GM19372 (cell line): ENCODE measurements at regions not wholly inside any gene's neighbourhood (a gene's known extent, or its start where the extent isn't known, plus 50 kb on each side); places are given as distances from the start of the nearest gene placed in this dataset.
"Not testable (repeated sequence)": the region's sequence is repeated elsewhere in the genome, so short reads cannot be mapped to it uniquely, and the experiment has no call there.

Source experiments
- ATAC-seq: cut with Tn5 transposase; IDR thresholded peaks from one replicate; pipeline ENCODE4 v1.9.1; 2021; ENCODE audit warnings: mild to moderate bottlenecking, low read depth, moderate library complexity; ENCODE audit not compliant: unreplicated experiment

DNA sequence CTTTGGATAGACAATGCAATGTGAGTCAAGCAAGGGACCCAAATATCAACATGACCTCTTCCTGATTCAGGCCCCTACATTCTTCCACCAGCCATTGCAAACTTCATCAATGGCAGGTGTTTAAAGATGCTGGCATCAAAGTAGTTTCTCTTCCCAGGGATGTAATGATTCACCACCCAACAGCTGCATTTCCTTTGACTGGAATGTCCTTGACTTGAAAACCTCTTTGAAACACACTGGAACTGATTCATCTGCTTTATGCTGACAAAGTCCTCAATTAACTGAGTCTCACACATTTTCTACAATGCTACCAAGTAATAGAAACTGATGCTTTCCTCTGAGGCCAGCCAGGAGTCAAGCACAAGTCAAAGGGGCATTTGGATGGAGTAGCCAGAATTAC lies 385.5 kb downstream of the GBE1 start:
- ATAC-seq, result no peak

DNA sequence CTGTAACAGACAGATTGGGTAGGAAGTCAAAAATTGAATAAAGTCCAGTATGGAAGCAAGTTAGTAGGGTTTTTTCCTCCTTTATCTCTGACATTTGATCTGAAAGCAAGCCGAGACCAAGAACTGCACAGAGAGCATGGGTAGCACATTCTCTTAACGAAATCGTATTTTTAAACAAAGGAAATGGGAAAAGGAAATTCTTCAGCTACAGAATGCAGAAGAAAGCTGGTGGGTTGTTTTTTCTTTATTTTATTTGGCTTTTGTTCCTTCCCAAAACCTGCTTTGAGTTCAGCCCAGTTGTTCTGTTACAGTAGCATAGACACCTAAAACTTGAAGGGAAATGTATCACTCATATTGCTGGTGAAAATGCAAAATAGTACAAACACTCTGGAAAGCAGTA lies 397.0 kb downstream of the GBE1 start:
- ATAC-seq, result no peak

DNA sequence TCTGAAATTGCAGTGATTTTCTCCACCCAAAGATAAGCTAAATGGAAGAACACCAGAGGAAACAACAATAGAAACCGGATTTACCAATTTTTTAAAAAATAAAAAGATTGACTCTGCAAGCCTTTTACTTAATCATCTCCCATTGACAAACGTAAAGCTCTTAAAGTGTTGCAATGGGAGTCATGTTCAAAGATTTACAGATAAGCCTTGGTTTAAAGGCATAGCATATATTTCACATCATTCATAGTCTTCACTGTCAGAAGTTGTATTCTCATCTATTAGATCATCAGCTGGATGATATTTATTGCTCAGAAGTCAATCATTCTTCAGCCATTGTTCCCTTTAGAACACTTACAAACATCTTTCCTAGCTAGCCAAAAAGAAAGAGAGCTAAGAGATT lies 397.6 kb downstream of the GBE1 start:
- no peak for ATAC-seq

DNA sequence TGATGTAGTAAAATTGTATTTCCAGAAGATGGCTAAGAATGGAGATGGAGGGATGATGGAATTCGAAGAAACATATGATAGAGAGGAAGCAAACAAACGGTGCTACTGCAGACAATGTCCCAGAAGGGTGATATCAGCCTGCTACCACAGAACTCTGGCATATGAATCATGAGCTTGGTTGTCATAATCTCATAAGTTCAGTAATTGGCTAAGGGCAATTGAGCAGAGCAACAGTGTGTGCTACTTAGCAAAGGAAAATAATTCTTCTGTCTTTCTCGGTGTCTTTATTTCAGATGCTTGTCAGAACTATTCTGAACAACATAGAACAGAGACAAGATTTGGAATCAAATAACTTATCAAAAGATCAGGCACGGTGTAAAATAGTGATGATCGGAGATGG lies 407.3 kb downstream of the GBE1 start:
- no peak for ATAC-seq

DNA sequence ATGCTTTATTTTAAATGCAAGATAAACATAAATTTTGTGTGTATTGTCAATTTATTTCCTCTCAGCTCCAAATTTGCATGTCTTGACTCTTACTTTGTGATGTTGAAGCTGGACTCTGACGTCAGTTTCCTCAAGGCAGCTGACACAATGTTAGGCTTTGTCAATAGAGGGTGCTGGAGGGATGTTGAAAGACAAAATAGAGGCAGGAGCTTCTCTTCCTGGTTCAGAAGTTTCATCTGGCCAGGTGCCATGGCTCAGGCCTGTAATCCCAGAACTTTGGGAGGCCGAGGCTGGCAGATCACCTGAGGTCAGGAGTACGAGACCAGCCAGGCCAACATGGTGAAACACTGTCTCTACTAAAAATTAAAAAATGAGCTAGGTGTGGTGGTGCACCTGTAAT lies 408.6 kb downstream of the GBE1 start:
- ATAC-seq, result no peak

DNA sequence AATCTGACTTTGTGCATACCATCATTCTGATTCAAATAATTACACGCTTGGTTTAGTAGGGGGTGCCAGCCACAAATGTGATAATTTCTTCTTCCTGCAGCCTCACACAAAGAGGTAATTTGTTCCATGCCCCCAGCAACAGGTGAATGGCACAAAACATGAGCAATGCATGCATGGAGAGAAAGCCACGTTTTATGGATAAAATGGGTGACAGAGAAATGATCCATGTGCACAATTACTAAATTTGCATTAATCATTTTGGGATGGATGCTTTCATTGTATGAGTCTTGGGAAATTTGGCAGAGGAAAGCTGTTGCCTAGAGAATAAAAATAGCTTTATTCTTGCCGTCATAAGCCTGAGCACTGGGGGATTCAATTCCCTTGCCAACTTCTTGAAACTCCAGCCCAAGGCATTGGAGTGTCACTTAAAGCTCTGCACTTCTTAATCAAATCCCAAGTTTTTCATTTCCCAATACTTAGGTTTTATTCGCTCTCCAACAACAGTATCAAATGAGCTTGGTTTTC lies 411.6 kb downstream of the GBE1 start:
- ATAC-seq, result no peak

DNA sequence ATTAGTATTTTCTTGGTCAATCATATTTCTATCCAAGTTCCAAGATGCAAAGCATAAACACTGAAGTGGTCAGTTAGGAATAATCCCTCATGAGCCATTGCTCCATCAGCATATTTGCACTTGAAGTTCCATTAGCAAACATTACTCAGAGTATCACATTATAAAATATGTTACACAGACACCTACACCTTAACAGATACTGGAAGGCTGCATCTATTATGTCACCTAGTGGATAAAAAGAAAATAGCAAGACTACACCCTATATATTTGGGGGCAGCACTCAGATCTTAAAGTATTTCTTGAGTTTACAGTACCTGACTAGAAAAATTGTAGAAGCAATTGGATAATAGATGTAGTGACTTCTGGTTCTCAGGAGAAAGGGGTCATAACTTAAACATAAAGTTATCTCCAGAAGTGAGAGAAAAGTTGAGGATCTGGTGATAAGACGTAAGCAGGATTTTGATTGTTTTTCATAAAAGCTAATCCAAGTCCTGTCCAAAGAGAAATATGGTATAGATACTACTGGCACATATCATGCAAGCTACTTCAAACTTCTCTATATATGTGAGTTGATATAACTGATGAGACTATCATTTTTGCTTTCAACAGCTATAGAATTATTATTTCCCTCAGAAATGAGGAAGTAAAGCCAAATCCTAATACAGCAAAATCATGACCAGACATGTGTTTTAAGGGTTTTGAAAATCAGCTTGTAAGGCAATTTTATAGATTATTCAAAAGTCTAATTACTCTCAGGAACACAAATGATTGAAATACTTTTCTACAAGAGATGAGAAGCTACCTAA lies 422.2 kb downstream of the GBE1 start:
- no peak for ATAC-seq

DNA sequence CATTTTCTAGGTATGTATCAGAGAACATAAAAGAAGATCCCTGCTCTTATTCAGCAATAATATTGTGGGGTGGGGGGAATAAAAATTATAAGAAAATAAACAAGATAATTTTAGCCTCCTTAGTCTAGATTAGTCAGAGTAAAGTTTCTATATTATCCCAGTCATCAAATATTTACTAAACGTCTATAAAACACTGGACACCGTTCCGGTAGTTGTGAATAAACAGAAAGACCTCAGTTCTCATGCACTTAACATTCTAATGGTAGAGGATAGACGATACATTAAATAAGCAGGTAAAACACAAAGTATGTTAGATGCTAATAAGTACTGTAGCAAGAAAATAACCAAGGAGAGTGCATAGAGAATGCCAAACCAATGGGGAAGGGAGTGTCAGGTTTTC lies 425.0 kb downstream of the GBE1 start:
- no peak for ATAC-seq

DNA sequence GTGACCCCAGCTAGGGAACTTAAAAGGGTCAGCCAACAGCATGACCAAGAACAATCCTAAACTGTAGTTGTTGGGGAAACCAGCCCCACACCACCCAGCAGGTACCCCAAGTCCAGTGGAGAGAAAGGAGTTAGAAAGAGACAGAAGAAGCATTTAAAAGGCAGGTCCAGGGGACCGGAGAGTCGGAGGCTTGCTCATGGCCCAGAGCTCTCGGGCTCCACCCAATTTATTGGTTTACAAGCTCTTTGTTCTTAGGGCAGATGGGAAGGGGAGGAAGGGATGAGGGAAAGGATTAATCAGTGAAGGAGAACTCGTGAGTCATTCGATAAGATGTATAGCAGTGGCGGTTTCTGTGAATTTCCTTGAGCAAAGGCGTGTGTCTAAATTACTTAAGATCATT lies 431.6 kb downstream of the GBE1 start:
- ATAC-seq, result not testable (repeated sequence)

DNA sequence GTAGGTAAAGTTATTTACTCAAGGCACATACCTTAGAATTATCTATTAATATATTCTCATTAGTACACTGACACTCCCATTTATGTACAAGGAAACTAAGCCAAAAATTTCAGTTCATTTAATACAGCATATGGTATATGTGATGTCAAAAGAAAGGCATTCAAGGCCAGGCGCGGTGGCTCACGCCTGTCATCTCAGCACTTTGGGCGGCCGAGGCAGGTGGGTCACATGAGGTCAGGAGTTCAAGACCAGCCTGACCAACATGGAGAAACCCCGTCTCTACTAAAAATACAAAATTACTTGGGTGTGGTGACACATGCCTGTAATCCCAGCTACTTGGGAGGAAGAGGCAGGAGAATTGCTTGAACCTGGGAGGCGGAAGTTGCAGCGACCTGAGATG lies 435.2 kb downstream of the GBE1 start:
- no peak for ATAC-seq

DNA sequence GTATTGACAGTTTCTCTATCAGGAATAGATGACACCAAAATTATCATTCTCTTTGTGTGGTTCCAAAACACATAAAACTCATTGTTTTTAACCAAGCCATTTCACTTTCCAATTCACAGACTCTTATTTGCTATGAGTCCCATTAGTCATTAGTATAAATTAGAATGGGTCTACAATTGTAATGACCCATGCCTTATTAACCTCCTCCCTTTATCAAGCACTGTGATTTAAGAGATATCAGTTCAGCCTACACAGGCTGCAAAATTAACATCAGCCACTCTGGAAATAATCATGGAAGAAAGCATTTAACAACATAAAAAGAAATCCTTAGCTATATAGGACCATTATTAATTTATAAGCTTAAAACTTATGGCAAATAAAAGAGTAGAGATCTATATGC lies 440.6 kb downstream of the GBE1 start:
- no peak for ATAC-seq

DNA sequence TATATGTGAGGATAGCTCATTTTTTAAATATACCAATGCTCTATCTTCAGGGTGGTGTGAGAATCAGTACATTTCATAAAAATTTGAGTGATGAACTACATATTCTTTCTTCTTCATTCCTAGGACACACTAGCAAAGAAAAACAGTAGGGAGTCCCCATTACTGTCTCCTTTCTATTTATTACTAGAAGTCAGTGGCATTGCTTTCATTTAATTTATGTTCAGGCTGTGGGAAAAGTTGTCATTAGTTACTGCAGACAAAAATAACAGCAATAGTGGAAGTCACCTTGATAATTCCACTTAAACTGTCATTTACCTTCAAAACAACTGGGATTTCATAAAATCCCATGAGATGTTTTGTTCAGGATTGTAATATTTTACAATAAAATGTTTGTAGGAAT lies 446.4 kb downstream of the GBE1 start:
- no peak for ATAC-seq

DNA sequence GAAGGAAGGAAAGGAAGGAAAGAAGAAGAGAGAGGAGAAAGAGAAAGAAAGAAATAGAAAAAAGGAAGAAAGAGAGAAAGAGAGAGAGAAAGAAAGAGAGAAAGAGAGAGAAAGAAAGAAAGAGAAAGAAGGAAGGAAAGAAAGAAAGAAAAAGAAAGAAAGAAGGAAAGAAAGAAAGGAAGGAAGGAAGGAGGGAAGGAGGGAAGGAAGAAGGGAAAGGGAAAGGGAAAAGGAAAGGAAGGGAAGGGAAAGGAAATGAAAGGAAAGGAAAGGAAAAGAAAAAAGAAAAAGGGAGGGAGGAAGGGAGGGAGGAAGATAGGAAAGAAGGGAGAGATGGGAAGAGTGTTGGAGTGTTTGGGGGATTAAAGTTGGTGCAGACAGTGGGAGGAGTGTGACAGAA lies 450.1 kb downstream of the GBE1 start:
- ATAC-seq, result no peak

DNA sequence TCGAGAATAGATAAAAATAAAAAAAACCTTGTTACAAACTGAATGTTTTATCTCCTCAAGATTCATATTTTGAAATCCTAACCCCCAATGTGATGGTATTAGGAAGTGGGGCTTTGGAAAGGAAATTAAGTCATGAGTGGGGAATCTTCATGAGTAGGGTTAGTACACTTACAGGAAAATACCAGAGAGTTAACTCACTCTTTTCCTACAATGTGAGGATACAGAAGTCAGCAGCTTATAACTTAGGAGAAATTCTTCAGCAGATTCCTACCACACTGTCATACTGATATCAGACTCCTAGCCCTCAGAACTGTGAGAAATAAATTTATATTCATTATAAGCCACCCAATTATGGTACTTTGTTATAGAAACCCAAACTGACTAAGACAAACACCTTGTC lies 453.1 kb downstream of the GBE1 start:
- no peak for ATAC-seq

DNA sequence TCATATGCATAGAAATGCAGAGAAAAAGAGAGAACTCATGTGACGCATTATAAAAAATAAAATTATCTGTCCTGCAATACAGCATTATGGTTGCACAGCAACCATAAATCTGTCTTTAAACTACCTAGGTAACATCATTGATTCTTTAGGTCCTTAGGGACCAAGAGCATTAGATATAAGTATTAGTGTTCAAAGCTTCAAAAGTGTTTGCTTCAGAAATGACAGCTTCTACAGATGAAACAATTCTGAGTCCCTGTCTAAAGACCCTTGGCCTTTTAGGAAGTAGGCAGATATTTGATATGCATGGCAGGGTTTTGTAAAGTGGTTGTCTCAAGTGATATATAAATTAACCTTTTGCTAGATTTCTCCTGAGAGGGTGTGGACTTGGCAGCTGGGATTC lies 454.2 kb downstream of the GBE1 start:
- no peak for ATAC-seq

DNA sequence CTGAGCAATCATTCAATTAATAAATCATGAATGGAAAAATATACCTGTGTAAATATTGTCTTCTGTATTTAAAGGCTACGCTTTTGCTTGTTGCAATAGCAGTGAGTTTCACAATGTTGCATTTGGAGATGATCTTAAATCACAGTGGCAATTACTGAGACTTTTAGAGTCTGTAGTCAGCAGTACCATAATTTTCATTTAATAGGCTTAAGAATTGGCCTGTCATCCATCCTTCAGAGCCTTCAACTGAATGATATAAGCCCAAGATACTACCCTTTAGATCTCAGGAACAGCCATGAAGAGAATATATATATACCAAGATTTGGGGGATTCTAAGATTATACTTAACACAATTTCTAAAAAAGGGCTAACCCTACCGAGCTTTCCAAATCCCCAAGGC lies 458.1 kb downstream of the GBE1 start:
- ATAC-seq, result no peak

DNA sequence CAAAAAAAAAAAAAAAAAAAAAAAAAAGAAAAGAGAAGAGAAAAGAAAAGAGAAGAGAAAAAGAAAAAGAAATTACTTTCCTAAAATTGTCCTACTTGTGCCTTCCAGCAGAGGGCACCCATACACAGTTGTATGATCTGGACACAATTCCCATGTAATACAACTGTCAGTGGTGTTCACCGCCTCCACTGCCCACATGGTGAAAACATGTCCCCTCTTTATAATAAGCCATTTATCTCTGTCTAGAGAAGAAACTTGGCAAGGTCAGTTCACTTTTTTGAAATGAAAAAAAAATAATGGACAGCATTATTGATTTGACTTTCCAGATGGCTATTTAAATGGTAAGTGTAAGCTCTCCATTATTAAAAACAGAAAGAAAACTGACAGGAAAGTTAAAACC lies 459.4 kb downstream of the GBE1 start:
- ATAC-seq, result peak; percentile 76

DNA sequence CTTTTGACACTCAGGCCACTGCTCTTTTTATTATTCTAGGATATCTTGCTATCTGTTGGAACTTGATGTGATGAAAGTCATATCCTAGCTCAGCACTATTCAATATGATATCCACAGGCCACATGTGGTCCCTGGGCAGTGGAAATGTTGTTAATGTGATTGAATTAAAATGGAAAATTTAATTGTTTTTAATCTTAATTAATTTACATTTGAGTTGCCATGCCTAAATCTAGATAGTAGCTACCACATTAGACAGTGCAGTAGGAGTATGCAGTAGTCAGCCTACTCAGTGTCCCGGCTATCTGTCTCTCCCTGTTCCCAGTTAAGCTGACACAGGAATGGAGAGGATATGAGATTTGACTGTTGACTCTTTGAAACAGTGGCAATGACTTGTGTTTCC lies 460.2 kb downstream of the GBE1 start:
- ATAC-seq, result no peak

DNA sequence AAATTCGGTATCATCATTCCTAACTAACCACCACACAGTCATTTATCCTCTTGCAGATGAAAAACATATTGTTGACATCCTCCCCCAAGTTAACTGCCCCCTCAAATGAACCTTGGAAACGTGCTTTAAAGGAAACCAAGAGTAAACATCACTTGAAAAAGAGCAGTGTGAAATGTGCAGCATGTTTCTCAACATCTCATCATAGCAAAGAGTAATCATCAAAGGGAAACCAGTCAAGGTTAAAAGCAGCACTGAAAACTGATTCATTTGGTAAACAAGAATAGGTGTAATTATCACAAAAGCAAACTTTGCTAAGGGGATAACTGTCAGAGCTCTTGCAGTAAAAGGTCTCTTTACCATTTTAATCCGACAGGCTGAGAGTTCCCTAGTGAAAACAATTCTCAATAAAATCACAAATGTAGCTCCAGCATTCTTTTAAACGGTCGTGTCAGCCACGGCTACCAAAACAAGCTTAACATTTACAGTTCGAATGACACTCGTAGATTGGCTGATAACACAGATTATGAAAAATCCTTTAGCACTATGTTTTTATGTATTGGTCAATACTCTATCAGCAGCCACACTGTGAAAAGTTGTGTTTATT lies 461.0 kb downstream of the GBE1 start:
- ATAC-seq, result no peak

DNA sequence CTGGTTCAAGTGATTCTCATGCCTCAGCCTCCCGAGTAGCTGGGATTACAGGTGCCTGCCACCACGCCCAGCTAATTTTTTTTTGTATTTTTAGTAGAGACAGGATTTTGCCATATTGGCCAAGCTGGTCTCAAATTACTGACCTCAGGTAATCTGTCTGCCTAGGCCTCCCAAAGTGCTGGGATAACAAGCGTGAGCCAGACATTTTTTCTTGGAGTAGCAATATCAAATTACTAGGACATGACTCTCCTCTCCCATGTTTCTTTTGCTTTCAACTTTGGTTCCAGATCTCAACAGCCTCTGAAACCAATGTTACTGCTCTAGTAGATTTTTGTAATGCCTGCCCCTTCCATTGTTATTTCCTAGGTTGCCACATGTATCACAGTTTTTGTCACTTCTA lies 462.0 kb downstream of the GBE1 start:
- no peak for ATAC-seq

DNA sequence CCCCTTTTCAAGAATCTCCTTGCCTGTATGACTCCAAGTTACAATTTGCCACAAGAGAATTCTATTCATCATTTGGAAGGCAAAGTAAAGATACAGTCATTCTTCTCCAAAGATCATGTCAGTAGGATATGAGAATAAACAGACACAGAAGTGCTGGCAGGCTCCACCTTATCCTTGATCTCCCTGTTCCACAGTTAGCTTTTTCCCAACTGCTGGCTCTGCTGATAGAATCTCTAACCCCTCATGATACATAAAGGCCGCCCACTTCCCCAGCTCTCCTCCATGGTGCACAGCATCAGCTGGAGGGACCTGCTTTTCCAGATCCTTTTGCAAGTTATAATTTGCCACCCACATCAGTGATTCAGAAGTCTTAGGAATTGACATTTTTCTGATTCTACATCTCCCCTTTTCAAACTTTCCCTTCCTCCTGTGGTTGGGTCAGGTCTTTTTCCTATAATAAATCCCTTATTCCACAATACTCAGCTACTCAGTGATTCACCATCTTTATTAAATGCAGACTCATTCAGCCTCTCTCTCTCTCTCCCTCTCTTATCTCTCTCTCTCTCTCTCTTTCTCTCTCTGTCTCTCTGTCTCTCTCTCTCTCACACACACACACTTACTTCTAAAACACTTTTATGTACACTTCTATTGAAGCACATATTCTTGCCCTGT lies 465.4 kb downstream of the GBE1 start:
- ATAC-seq, result no peak

DNA sequence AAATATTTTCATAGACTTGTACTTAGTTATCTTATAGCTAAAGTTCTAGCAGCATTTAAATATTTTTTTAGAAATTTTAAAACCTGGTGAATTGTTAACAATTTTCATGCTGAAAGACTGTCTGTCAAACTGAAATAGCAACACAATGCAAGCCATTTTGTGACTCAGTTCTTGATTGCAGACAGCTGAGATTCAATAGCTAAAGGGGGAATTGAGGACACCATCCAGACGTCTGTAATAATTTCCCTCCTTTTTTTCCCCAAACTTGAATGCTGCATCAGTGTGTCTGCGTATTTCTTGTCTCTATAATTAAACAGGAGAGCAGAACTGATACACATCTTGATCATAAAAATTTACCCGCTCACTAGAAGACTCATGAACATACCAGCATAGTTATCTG lies 468.3 kb downstream of the GBE1 start:
- no peak for ATAC-seq
